ENCODE measurements at regions not wholly inside any gene's neighbourhood (a gene's known extent, or its start where the extent isn't known, plus 50 kb on each side); places are given as distances from the start of the nearest gene placed in this dataset.

DNA sequence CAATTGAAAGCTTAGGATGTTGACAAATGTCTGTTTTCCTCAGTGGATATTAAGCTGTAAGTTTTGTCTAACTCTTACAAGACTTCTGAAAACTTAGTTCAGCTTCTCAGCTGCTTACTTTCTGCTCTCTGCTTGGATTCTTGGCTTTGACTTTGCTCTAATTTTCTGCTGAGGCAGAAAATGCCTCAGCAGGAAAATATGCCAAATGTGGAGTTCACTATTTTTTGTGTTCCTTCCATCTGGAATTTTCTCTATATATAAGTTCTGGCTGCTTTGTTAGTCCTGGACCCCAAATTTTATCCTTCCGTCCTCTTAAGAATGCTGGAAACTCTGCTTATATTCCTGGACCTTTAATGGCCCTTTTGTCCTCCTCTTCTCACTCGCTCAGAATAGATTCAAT, 352.6 kb upstream of the NWD2 start:
- TF ChIP-seq, protein P1, sequence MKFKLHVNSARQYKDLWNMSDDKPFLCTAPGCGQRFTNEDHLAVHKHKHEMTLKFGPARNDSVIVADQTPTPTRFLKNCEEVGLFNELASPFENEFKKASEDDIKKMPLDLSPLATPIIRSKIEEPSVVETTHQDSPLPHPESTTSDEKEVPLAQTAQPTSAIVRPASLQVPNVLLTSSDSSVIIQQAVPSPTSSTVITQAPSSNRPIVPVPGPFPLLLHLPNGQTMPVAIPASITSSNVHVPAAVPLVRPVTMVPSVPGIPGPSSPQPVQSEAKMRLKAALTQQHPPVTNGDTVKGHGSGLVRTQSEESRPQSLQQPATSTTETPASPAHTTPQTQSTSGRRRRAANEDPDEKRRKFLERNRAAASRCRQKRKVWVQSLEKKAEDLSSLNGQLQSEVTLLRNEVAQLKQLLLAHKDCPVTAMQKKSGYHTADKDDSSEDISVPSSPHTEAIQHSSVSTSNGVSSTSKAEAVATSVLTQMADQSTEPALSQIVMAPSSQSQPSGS (tag by site-specific recombination; IDR thresholded peaks at IDR 0.05; ENCODE audit: low read depth), result no peak
- no peak for TF ChIP-seq MEIS1 (CRISPR knock-in tag; IDR thresholded peaks at IDR 0.05; ENCODE audit: borderline replicate concordance)
- TF ChIP-seq CTCF (tag by site-specific recombination; IDR thresholded peaks at IDR 0.05), result no peak

Data from HEK293 (cell line).